SU-DHL-6 (cell line): ENCODE measurements at regions not wholly inside any gene's neighbourhood (a gene's known extent, or its start where the extent isn't known, plus 50 kb on each side); places are given as distances from the start of the nearest gene placed in this dataset.

Experiments
- EZH2phosphoT487 ChIP-seq: fragments of 200-600 bp; sonication (generic), shearing (Covaris generic); conservative IDR thresholded peaks from 2 replicates; pipeline ENCODE4 v1.6.1; 2018; ENCODE audit warnings: mild to moderate bottlenecking, antibody characterized with exemption, low read length, moderate library complexity, mixed read lengths
- TF ChIP-seq, protein P1 (sequence below): fragments of 200-600 bp; sonication (generic); IDR thresholded peaks from one replicate; pipeline ENCODE4 v1.5.1; 2017; ENCODE audit warnings: antibody characterized with exemption, mild to moderate bottlenecking, low read length, moderate library complexity; ENCODE audit not compliant: insufficient read depth, poor library complexity, severe bottlenecking

DNA sequence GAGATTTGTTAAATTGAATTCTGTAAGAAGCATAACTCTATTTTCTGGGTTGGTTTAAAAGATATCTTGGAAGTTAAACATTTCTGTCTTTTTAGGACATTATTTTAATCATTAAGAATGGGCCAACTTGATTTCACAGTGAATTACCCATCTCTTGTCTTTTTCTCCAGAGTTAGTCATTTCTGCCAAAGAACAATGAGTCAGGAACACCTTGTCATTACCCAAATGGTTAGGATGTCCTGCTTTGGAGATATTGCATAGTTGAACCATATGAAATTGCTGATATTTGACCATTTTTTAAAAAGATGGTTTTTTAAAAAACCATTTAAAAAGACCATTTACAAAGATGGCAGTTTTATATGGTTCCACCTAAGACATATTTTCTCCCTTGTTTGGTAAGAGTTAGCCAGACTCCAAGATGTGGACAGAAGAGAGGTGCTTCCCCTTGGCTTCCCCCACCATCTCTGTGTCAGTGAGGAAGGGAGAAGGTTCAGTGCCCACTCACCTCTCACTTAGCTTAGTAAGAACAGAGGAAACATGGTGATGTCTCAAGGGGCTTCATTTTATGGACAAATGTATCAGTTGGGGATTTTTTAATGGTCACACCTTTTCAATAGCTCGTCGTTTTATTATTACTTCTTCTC is 103.0 kb downstream of the PCSK1 start:
- TF ChIP-seq, protein P1, sequence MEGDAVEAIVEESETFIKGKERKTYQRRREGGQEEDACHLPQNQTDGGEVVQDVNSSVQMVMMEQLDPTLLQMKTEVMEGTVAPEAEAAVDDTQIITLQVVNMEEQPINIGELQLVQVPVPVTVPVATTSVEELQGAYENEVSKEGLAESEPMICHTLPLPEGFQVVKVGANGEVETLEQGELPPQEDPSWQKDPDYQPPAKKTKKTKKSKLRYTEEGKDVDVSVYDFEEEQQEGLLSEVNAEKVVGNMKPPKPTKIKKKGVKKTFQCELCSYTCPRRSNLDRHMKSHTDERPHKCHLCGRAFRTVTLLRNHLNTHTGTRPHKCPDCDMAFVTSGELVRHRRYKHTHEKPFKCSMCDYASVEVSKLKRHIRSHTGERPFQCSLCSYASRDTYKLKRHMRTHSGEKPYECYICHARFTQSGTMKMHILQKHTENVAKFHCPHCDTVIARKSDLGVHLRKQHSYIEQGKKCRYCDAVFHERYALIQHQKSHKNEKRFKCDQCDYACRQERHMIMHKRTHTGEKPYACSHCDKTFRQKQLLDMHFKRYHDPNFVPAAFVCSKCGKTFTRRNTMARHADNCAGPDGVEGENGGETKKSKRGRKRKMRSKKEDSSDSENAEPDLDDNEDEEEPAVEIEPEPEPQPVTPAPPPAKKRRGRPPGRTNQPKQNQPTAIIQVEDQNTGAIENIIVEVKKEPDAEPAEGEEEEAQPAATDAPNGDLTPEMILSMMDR, result no peak
- TF ChIP-seq EZH2phosphoT487, result no peak
